HG03354 (cell line): ENCODE measurements at regions not wholly inside any gene's neighbourhood (a gene's known extent, or its start where the extent isn't known, plus 50 kb on each side); places are given as distances from the start of the nearest gene placed in this dataset.
"Not testable (repeated sequence)": the region's sequence is repeated elsewhere in the genome, so short reads cannot be mapped to it uniquely, and the experiment has no call there.

ENCODE experiments used
- ATAC-seq: cut with Tn5 transposase; IDR thresholded peaks from one replicate; pipeline ENCODE4 v1.9.1; 2021; ENCODE audit warnings: mild to moderate bottlenecking; ENCODE audit not compliant: unreplicated experiment, poor library complexity, severe bottlenecking

DNA sequence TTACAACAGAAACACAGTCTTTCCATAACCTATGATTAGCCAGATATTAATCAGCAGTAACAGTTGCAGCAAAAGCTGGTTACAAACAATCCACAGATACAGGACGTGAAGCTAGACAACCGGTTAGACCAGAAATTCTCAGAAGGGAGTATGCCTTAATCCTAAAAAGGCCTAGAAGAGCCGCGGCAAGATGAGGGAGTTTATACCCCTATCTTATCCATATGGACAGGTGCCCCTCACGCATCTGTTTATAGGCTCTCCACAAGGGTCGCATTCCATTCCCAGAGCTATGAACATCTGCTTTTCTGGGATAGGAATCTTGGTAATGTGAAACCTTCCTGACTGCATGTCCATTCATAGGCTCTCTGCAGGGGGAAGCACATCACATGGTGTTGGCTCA lies 237.9 kb downstream of the WNT5A start:
- not testable (repeated sequence) for ATAC-seq

GRCh38 chr3:55247666-55248065 lies 239.4 kb downstream of the WNT5A start:
- no peak for ATAC-seq

DNA sequence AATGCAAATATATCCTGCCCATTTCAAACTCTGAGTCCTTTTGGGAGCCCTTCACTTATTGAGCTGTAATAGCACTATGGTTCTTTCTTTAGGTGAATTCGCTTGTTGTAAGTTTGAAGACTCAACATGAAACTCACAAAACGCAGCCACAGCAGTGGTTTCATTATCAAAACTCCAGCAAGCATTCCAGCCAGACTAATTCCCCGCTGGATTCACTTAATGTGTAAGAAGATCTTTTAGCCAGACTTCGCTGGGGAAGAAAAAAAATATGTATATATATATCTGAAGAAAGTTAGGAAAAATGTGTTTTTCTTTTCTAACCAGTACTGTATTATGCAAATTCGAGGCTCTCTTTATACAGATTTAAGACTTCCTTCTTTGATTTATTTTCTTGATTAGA lies 241.1 kb downstream of the WNT5A start:
- ATAC-seq: no peak

- ATAC-seq: no peak
Measured at GRCh38 chr3:55245351-55245750, 241.8 kb downstream of the WNT5A start.

DNA sequence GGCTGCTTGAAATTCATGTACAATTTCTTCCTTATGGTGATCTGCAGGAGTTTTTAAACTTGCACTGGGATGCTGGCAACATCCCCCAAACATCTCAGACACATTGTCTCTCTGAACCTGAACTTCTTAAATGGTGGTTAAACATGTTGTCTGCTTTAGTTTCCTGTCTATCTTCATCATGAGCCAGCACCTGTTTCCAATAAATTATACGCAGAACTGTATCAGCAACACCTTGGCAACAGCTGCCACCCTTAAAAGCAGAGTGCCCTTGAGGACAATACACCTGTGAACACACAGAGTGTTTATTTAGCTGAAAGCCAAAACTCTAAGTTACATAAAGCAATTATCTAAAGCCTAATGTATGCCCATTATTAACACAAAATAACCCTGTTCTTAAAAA lies 242.9 kb downstream of the WNT5A start:
- ATAC-seq: no peak

GRCh38 chr3:55243678-55244077 lies 243.4 kb downstream of the WNT5A start:
- ATAC-seq: no peak

GRCh38 chr3:55242921-55243320 lies 244.2 kb downstream of the WNT5A start:
- no peak for ATAC-seq

DNA sequence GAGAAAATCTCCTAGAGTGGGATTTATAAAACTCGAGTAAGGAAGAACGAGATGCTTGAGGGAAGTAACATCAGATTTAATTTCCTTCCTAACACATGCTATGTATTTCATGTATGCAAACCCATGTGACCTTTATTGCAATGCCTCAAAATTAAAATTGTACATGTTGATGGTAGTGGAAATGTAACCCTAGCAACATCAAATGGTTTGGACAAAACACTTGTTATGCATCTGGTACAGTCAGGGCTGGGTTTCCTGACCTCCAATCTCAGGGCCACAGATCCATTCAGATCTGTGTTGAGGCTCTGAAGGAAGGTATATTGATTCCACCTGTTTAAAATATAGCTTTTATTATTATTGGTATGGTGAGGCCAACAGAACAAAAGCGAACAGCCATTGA lies 246.0 kb downstream of the WNT5A start:
- ATAC-seq: no peak

DNA sequence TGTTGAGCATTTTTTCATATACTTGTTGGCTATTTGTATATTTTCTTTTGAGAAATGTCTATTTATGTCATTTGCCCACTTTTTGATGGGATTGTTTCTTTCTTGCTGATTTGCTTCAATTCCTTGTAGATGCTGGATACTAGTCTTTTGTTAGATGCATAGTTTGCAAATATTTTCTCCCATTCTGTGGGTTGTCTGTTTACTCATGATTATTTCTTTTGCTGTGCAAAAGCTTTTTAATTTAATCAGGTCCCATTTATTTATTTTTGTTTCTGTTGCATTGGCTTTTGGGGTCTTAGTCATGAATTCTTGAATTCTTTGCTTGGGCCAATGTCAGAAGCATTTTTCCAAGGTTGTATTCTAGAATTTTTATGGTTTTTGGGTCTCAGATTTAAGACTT lies 251.7 kb downstream of the WNT5A start:
- no peak for ATAC-seq

DNA sequence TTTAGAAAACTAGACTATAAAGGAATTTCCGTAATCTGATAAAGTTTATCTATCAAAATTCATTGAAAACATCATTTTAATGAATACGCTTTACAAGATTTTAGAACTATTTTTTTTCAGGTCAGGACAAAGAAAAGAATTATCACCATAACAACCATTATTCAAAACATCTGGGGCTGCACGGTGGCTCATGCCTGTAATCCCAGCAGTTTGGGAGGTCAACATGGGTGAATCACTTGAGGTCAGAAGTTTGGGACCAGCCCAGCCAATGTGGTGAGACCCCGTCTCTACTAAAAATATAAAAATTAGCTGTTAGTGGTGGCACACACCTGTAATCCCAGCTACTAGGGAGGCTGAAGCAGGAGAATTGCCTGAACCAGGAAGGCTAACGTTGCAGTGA lies 260.4 kb downstream of the WNT5A start:
- no peak for ATAC-seq

DNA sequence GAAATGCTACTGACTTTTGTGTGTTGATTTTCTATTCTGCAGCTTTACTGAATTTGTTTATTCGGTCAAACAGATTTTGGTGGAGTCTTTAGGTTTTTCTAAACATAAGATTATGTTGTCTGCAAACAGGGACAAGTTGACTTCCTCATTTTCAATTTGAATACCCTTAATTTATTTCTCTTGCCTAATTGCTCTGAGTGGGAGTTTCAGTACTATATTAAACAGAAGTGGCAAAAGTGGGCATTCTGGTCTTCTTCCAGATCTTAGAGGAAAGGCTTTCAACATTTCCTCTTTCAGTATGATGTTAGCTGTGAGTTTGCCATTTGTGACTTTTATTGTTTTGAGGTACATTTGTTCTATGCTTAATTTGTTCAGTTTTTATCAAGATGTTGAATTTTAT lies 268.5 kb downstream of the WNT5A start:
- ATAC-seq: no peak

GRCh38 chr3:55207744-55208143 lies 279.4 kb downstream of the WNT5A start:
- no peak for ATAC-seq

- no peak for ATAC-seq
Measured at GRCh38 chr3:55205990-55206389, 278.1 kb upstream of the LRTM1 start.

- no peak for ATAC-seq
Measured at GRCh38 chr3:55204417-55204816, 276.6 kb upstream of the LRTM1 start.

GRCh38 chr3:55203546-55203945 lies 275.7 kb upstream of the LRTM1 start:
- ATAC-seq: no peak

- ATAC-seq: no peak
Measured at GRCh38 chr3:55203006-55203405, 275.1 kb upstream of the LRTM1 start.

DNA sequence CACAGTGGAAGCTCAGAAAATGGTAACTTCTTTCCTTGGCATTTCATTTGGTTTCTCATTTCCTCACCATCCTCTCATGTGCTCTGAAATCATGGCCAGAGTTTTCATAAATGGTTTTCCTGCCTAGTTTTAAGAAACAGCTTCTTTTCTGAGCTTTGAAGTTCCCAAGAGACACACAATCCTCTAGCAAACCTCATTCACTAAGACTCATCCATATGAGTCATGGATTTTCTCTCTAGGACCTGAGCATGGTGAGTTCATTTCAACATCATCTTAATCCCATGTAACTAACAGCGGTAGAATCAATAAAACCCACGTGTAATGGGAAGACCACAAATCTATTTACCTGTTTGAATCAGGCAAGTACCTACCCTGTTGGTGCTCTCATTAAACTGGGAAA lies 274.5 kb upstream of the LRTM1 start:
- no peak for ATAC-seq

GRCh38 chr3:55201779-55202178 lies 273.9 kb upstream of the LRTM1 start:
- ATAC-seq: no peak

DNA sequence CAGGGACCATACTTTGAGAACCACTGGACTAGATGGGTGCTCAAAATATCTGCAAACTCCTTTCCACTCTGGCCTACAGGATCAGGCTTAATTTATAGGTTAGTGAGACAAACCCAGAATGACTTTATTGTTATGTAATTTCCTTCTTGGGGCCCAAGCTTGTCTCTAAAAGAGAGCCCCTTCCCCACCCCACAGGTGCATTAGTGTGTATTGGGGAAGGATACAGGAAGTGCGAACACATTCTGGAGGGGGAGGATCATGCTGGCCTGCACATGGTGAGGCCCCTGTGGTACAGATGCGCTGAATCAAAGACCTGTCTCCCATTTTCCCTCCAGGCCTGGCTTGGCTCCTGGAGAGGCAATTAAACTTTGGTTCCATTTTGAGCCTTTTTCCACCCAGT lies 273.0 kb upstream of the LRTM1 start:
- ATAC-seq: no peak

- ATAC-seq: no peak
Measured at GRCh38 chr3:55198554-55198953, 270.7 kb upstream of the LRTM1 start.

DNA sequence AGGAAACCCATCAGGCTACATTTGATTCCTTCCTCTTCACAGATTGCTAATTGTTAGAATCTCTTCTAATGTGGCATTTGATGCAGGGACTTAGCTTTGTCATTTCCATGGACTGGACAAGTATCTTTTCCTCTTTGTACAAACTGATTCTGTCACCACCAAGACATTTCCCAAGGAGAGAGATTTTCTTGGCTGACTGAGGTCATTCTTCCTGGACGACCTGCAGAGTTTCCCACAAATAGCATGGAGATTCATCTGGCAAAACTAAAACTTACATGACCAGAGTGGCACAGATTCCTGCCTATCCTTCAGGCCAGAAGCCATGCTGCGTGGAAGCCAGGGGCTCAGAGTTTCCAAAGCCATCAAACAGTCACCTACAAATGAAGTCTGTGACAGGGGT lies 269.2 kb upstream of the LRTM1 start:
- no peak for ATAC-seq

GRCh38 chr3:55196495-55196894 lies 268.6 kb upstream of the LRTM1 start:
- no peak for ATAC-seq

DNA sequence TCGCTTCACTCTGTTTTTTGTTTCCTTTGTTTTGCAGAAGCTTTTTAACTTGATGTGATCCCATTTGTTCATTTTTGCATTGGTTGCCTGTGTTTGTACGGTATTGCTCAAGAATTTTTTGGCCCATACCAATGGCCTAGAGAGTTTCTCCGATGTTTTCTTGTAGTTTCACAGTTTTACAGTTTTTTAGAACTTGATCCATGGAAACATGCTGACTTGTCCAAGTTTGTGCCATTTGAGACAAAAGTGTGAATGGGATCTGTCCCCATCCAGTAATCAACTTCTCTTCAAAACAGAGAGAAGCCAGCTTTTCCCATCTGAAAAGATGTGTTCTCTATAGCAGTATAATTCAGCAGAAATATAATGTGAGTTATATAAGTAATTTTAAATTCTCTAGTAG lies 266.5 kb upstream of the LRTM1 start:
- no peak for ATAC-seq
